Peyer's patch (tissue), 4 donors: ENCODE measurements at regions not wholly inside any gene's neighbourhood (a gene's known extent, or its start where the extent isn't known, plus 50 kb on each side); places are given as distances from the start of the nearest gene placed in this dataset.
"Not testable (repeated sequence)": the region's sequence is repeated elsewhere in the genome, so short reads cannot be mapped to it uniquely, and the experiment has no call there.

ENCODE experiments used
- DNase-seq, 3 donors: peaks; one replicate each; pipeline ENCODE4 v3.0.0-alpha.2; 2017 to 2019
- H3K27ac ChIP-seq, 4 donors: fragments of 200-600 bp; sonication (generic); one replicate each; pipeline ENCODE4 v1.5.1; 2016 to 2019
- H3K27me3 ChIP-seq, 2 donors: fragments of 200-600 bp; sonication (generic); one replicate each; pipeline ENCODE4 v1.5.1; 2019
- H3K36me3 ChIP-seq, 3 donors: fragments of 200-600 bp; sonication (generic); one replicate each; pipeline ENCODE4 v1.5.1; 2016 to 2019
- H3K4me1 ChIP-seq, 4 donors: fragments of 200-600 bp; sonication (generic); one replicate each; pipeline ENCODE4 v1.5.1; 2016 to 2019
- H3K4me3 ChIP-seq, 4 donors: fragments of 200-600 bp; sonication (generic); 1 replicate in 3 of 4; 2 replicates in 1 of 4; pipeline ENCODE4 v1.5.1; 2016 to 2019; ENCODE audit warnings: mild to moderate bottlenecking in 1 of 4
- H3K9me3 ChIP-seq, 4 donors: fragments of 200-600 bp; sonication (generic); one replicate each; pipeline ENCODE4 v1.5.1; 2016 to 2019; ENCODE audit warnings: mild to moderate bottlenecking in 1 of 4
- POLR2A ChIP-seq, 2 donors: fragments of 450-650 bp; IDR thresholded peaks; one replicate each; pipeline ENCODE4 v1.5.1; 2017; ENCODE audit warnings: antibody characterized with exemption in 2 of 2, mild to moderate bottlenecking in 2 of 2, moderate library complexity in 2 of 2
- TF ChIP-seq, protein P1 (sequence below), 6 experiments: fragments of 450-650 bp in 4 of 6; fragments of 200-600 bp in 2 of 6; sonication (generic) in 1 of 6; IDR thresholded peaks; one replicate each; pipeline ENCODE4 v1.5.1; 2017 to 2019; ENCODE audit warnings: antibody characterized with exemption in 6 of 6, mild to moderate bottlenecking in 3 of 6, moderate library complexity in 1 of 6

DNA sequence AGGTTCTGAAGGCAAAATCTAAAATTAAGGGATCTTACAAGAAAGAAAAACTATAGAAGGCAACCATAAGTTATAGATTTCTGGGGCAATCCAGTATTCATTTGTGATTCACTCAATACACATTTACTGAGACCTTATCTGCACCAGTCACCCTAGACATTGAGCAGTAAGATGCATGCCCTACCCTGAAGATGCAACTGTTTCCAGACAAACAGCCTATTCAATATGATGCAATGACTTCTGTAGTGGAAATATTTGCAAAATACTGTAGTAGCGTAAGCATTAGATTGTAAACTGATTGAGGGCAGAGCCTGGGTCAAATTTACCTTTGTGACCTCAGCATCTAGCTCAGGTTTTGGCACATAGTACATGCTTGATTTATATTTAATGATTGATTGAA, 256.2 kb upstream of the ACTBL2 start:
- TF ChIP-seq, protein P1, sequence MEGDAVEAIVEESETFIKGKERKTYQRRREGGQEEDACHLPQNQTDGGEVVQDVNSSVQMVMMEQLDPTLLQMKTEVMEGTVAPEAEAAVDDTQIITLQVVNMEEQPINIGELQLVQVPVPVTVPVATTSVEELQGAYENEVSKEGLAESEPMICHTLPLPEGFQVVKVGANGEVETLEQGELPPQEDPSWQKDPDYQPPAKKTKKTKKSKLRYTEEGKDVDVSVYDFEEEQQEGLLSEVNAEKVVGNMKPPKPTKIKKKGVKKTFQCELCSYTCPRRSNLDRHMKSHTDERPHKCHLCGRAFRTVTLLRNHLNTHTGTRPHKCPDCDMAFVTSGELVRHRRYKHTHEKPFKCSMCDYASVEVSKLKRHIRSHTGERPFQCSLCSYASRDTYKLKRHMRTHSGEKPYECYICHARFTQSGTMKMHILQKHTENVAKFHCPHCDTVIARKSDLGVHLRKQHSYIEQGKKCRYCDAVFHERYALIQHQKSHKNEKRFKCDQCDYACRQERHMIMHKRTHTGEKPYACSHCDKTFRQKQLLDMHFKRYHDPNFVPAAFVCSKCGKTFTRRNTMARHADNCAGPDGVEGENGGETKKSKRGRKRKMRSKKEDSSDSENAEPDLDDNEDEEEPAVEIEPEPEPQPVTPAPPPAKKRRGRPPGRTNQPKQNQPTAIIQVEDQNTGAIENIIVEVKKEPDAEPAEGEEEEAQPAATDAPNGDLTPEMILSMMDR (IDR thresholded peaks at IDR 0.05) = no peak
- TF ChIP-seq POLR2A (IDR thresholded peaks at IDR 0.05) = no peak
- no peak overlapping the region for H3K4me3 ChIP-seq
- H3K9me3 ChIP-seq = no peaks in the 10 kb centered on the region
- no peaks in the 10 kb centered on the region for H3K36me3 ChIP-seq
- H3K27ac ChIP-seq = no peak overlapping the region
- no peaks in the 10 kb centered on the region for H3K27me3 ChIP-seq
- H3K4me1 ChIP-seq = no peaks in the 10 kb centered on the region
- DNase-seq = no peak

GRCh38 chr5:57738301-57738700, 255.7 kb upstream of the ACTBL2 start:
- TF ChIP-seq POLR2A (IDR thresholded peaks at IDR 0.05) = no peak
- TF ChIP-seq, protein P1 (IDR thresholded peaks at IDR 0.05) = no peak
- Histone ChIP-seq H3K4me1 (no peaks in the 10 kb centered on the region), H3K27ac (no peak overlapping the region), H3K4me3 (no peak overlapping the region), H3K36me3 (no peaks in the 10 kb centered on the region), H3K9me3 (no peaks in the 10 kb centered on the region), H3K27me3 (no peaks in the 10 kb centered on the region)
- no peak for DNase-seq

- H3K4me1 ChIP-seq = no peaks in the 10 kb centered on the region
Measured at GRCh38 chr5:57736716-57737115, 254.1 kb upstream of the ACTBL2 start.

GRCh38 chr5:57735279-57736153, 252.9 kb upstream of the ACTBL2 start:
- not testable (repeated sequence) for H3K36me3 ChIP-seq, H3K9me3 ChIP-seq, H3K27ac ChIP-seq, H3K4me1 ChIP-seq, H3K27me3 ChIP-seq, DNase-seq, H3K4me3 ChIP-seq

More at GRCh38 chr5:57736716-57737115, 254.1 kb upstream of the ACTBL2 start:
- no peak for DNase-seq
- Histone ChIP-seq H3K9me3 (no peaks in the 10 kb centered on the region), H3K27me3 (no peaks in the 10 kb centered on the region), H3K27ac (no peak overlapping the region), H3K4me3 (no peak overlapping the region), H3K36me3 (no peaks in the 10 kb centered on the region)
- TF ChIP-seq POLR2A (IDR thresholded peaks at IDR 0.05) = no peak
- TF ChIP-seq, protein P1 (IDR thresholded peaks at IDR 0.05) = no peak

DNA sequence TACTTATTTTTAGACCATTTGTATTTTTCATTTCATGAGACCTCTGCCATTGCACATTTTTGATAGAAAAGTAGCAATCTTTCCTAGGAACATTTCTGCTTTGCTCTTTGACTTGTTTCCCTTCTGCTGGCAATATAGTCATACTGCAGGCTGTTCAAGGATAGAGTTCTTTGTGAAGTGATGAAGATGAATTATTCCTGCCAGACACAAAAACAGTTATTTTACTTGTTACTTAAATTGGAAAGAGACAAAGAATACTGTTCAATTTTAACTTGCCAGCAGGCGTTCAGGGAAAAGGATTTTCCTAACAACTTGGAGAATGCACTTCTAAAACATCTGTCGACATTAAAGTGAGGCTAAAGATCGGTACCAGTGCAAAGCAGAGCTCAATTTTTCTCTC, 251.7 kb upstream of the ACTBL2 start:
- no peak for DNase-seq
- no peaks in the 10 kb centered on the region for H3K9me3 ChIP-seq
- no peaks in the 10 kb centered on the region for H3K36me3 ChIP-seq
- no peak overlapping the region for H3K27ac ChIP-seq
- TF ChIP-seq, protein P1 (IDR thresholded peaks at IDR 0.05) = no peak
- no peak for TF ChIP-seq POLR2A (IDR thresholded peaks at IDR 0.05)
- no peak overlapping the region for H3K4me3 ChIP-seq
- H3K4me1 ChIP-seq = no peaks in the 10 kb centered on the region
- H3K27me3 ChIP-seq = no peaks in the 10 kb centered on the region

DNA sequence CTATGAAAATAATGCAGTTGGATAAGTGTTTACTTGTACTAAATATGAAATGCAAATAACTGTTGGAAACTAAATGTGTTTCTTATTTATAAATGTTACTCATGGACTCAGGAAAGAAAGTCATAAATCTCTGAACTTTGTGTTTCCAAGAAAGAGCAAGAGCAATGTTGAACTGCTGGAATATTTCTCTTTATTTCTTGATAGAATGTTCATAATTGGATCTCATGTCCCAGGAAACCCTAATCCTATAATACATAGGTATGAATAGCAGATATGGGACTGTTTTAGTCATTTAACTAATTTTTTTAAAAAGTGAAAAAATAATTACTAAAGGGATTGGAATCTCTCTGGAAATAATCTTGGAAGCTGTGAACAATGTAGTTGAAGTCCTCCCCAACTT, 245.0 kb upstream of the ACTBL2 start:
- Histone ChIP-seq H3K27me3 (no peaks in the 10 kb centered on the region), H3K36me3 (no peaks in the 10 kb centered on the region), H3K9me3 (no peaks in the 10 kb centered on the region), H3K27ac (no peak overlapping the region), H3K4me1 (no peaks in the 10 kb centered on the region), H3K4me3 (no peak overlapping the region)
- DNase-seq = no peak
- TF ChIP-seq, protein P1 (IDR thresholded peaks at IDR 0.05) = no peak
- TF ChIP-seq POLR2A (IDR thresholded peaks at IDR 0.05) = no peak
